A549 (cell line): ENCODE measurements at regions not wholly inside any gene's neighbourhood (a gene's known extent, or its start where the extent isn't known, plus 50 kb on each side); places are given as distances from the start of the nearest gene placed in this dataset.

Experiments
- ATAC-seq, 2 experiments: fragments of 200-7000 bp in 1 of 2; fragments of >200 bp in 1 of 2; cut with Nextera tagmentation in 1 of 2; cut with Tn5 transposase in 1 of 2; 3 replicates each; pipeline versions ENCODE4 v1.8.0 to v1.9.1; 2018 to 2020; ENCODE audit warnings: mild to moderate bottlenecking in 1 of 2, moderate library complexity in 1 of 2
- CTCF ChIA-PET: fragments of 300-600 bp; sonication (Branson Sonifier 250); formaldehyde crosslinking; extraction: SDS; loops from one replicate; lab custom pipeline; 2021; ENCODE audit warnings: antibody characterized with exemption, inconsistent platforms; lab: Yijun Ruan, JAX
- POLR2A ChIA-PET: fragments of 350-600 bp; formaldehyde crosslinking; extraction: SDS; loops from one replicate; lab custom pipeline; 2021; ENCODE audit warnings: antibody characterized with exemption, inconsistent platforms; lab: Yijun Ruan, JAX
- DNase-seq, 2 experiments: peaks; one replicate each; pipeline versions ENCODE4 v3.0.0 to v3.0.0-alpha.2; 2011 to 2016; ENCODE audit warnings: low read depth in 1 of 2, low spot score in 1 of 2
- FAIRE-seq: peaks from 2 replicates; lab custom pipeline; 2011; peaks lifted over from hg19 to GRCh38; lab: Jason Lieb, UNC
- H3K27ac ChIP-seq, 2 experiments: fragments of >200 bp; sonication (Bioruptor Twin); formaldehyde crosslinking; 3 replicates each; pipeline ENCODE4 v1.5.1; 2016 to 2017
- H3K4me1 ChIP-seq: fragments of >200 bp; sonication (Bioruptor Twin); formaldehyde crosslinking; 3 replicates; pipeline ENCODE4 v1.6.1; 2016
- H3K4me2 ChIP-seq: fragments of >200 bp; sonication (Bioruptor Twin); formaldehyde crosslinking; 3 replicates; pipeline ENCODE4 v1.6.1; 2016
- H3K4me3 ChIP-seq: fragments of >200 bp; sonication (Bioruptor Twin); formaldehyde crosslinking; 3 replicates; pipeline ENCODE4 v1.5.1; 2016
- H3K9me3 ChIP-seq: fragments of >200 bp; sonication (Bioruptor Twin); formaldehyde crosslinking; 3 replicates; pipeline ENCODE4 v1.6.1; 2016
- BCL3 ChIP-seq: fragments of >200 bp; sonication (Bioruptor Twin); formaldehyde crosslinking; IDR thresholded peaks from 3 replicates; pipeline ENCODE4 v1.6.1; 2016
- CBX8 ChIP-seq: fragments of 200-600 bp; sonication (generic); IDR thresholded peaks from 2 replicates; pipeline ENCODE4 v1.6.1; 2016
- CHD2 ChIP-seq: fragments of 150-350 bp; IDR thresholded peaks from 2 replicates; pipeline ENCODE4 v1.6.1; 2014; ENCODE audit warnings: low read length; ENCODE audit not compliant: partially characterized antibody
- CTCF ChIP-seq: fragments of >200 bp; sonication (Bioruptor Twin); formaldehyde crosslinking; IDR thresholded peaks from 3 replicates; pipeline ENCODE4 v1.5.1; 2016
- EHF ChIP-seq: fragments of 250-450 bp; sonication (Bioruptor Pico); IDR thresholded peaks from 2 replicates; pipeline ENCODE4 v1.5.0; 2020; ENCODE audit warnings: mild to moderate bottlenecking
- ELK1 ChIP-seq: fragments of 150-350 bp; IDR thresholded peaks from 2 replicates; pipeline ENCODE4 v1.6.1; 2014; ENCODE audit warnings: low read depth, mild to moderate bottlenecking, low read length
- EP300 ChIP-seq, 2 experiments: fragments of >200 bp; sonication (Bioruptor Twin); formaldehyde crosslinking; IDR thresholded peaks; 2 replicates in 1 of 2; 3 replicates in 1 of 2; pipeline ENCODE4 v1.6.1; 2016 to 2017
- FOSL2 ChIP-seq, 2 experiments: fragments of 450-650 bp in 1 of 2; fragments of >200 bp in 1 of 2; sonication (Bioruptor Twin) in 1 of 2; formaldehyde crosslinking; IDR thresholded peaks; 2 replicates each; pipeline versions ENCODE4 v1.5.0 to v1.6.1; 2016 to 2020; ENCODE audit warnings: mild to moderate bottlenecking in 1 of 2, moderate library complexity in 1 of 2
- GATA3 ChIP-seq: IDR thresholded peaks from 2 replicates; pipeline ENCODE4 v1.6.1; 2012; ENCODE audit warnings: borderline replicate concordance
- HMGXB4 ChIP-seq: fragments of 250-450 bp; sonication (Bioruptor Pico); IDR thresholded peaks from 2 replicates; pipeline ENCODE4 v1.5.0; 2021; ENCODE audit warnings: mild to moderate bottlenecking, moderate library complexity, borderline replicate concordance
- JUNB ChIP-seq: fragments of >200 bp; sonication (Bioruptor Twin); formaldehyde crosslinking; IDR thresholded peaks from 2 replicates; pipeline ENCODE4 v1.6.1; 2016
- KDM1A ChIP-seq: fragments of 200-600 bp; sonication (generic); IDR thresholded peaks from 2 replicates; pipeline ENCODE4 v1.6.1; 2016; ENCODE audit warnings: low read depth, mild to moderate bottlenecking
- MAFK ChIP-seq: fragments of 450-650 bp; IDR thresholded peaks from 2 replicates; pipeline ENCODE4 v1.6.1; 2014; ENCODE audit not compliant: partially characterized antibody
- MAZ ChIP-seq: fragments of 150-350 bp; IDR thresholded peaks from 2 replicates; pipeline ENCODE4 v1.6.1; 2014; ENCODE audit warnings: antibody characterized with exemption, low read depth, low read length, borderline replicate concordance
- MYC ChIP-seq: IDR thresholded peaks from 2 replicates; pipeline ENCODE4 v1.6.1; 2012; ENCODE audit warnings: mild to moderate bottlenecking, inconsistent platforms, low read length, improper control_type of control experiment, borderline replicate concordance
- NFE2L2 ChIP-seq: fragments of 150-350 bp; conservative IDR thresholded peaks from 2 replicates; pipeline ENCODE4 v1.6.1; 2014; ENCODE audit warnings: low read length
- PHF8 ChIP-seq: fragments of 200-600 bp; sonication (generic); IDR thresholded peaks from 2 replicates; pipeline ENCODE4 v1.6.1; 2016; ENCODE audit warnings: low read depth, mild to moderate bottlenecking, antibody characterized with exemption, moderate library complexity, borderline replicate concordance
- POLR2AphosphoS2 ChIP-seq: conservative IDR thresholded peaks from 2 replicates; pipeline ENCODE4 v1.6.1; 2012; ENCODE audit warnings: low read length, improper control_type of control experiment, inconsistent platforms
- RAD21 ChIP-seq, 2 experiments: fragments of >200 bp in 1 of 2; sonication (Bioruptor Twin) in 1 of 2; formaldehyde crosslinking in 1 of 2; IDR thresholded peaks in 1 of 2; conservative IDR thresholded peaks in 1 of 2; 2 replicates in 1 of 2; 3 replicates in 1 of 2; pipeline ENCODE4 v1.6.1; 2012 to 2018; ENCODE audit warnings: inconsistent platforms in 1 of 2
- RCOR1 ChIP-seq: fragments of 150-350 bp; IDR thresholded peaks from 2 replicates; pipeline ENCODE4 v1.6.1; 2014; ENCODE audit warnings: antibody characterized with exemption, low read length, low read depth
- SMC3 ChIP-seq: fragments of >200 bp; sonication (Bioruptor Twin); formaldehyde crosslinking; IDR thresholded peaks from 3 replicates; pipeline ENCODE4 v1.6.1; 2018; ENCODE audit warnings: inconsistent platforms
- SREBF2 ChIP-seq: fragments of 450-650 bp; IDR thresholded peaks from 2 replicates; pipeline ENCODE4 v1.6.1; 2014; ENCODE audit warnings: mild to moderate bottlenecking, moderate library complexity
- ZNF302 ChIP-seq: fragments of 250-450 bp; sonication (Bioruptor Pico); IDR thresholded peaks from 2 replicates; pipeline ENCODE4 v1.9.0; 2021; ENCODE audit warnings: inconsistent platforms, mild to moderate bottlenecking, moderate library complexity
- ZSCAN20 ChIP-seq: fragments of 250-450 bp; sonication (Bioruptor Pico); IDR thresholded peaks from 2 replicates; pipeline ENCODE4 v1.8.0; 2022; ENCODE audit warnings: mild to moderate bottlenecking, moderate library complexity
- WGBS: methylation state at CpG from one replicate; pipeline ENCODE4 v1.1.6; 2017; ENCODE audit errors: missing lambda C conversion rate; 5-methylcytosine and 5-hydroxymethylcytosine counted together

GRCh38 chr11:13209379-13209778 is 68.2 kb upstream of the BMAL1 start:
- Histone ChIP-seq H3K4me2 (no peak overlapping the region), H3K4me3 (no peak overlapping the region), H3K27ac (peak overlapping the region in 1 of 2 experiments; percentile 58; a peak in 3 of 6 replicates), H3K9me3 (no peaks in the 10 kb centered on the region), H3K4me1 (peaks cover 24% of the 10 kb centered on the region)
- no peak for DNase-seq
- WGBS = 64% methylated on average over 3 of the region's 3 CpGs
- TF ChIP-seq GATA3 = no peak
- ATAC-seq = no peak
- CTCF ChIA-PET = interaction anchor here (0.7 to 14.1 kb wide), 32 partner anchors 8 to 834 kb away, joined by 3 to 320 read pairs (median 11); no protein-coding TSS in a partner anchor
- no peak for FAIRE-seq
- POLR2A ChIA-PET = interaction anchor here (1.5 kb wide), 1 partner anchor 201 kb away, joined by 5 read pairs; the partner anchor contains the start of gene RASSF10

GRCh38 chr11:13210424-13210823 is 67.2 kb upstream of the BMAL1 start:
- POLR2A ChIA-PET = interaction anchor here (0.6 to 1.5 kb wide), 5 partner anchors 126 to 253 kb away, joined by 3 to 6 read pairs (median 4); partner anchors contain the start of genes BTBD10 and RASSF10
- FAIRE-seq (no peak), ATAC-seq (peak; percentile 85 to 90), DNase-seq (peak; percentile 72 to 88)
- CTCF ChIA-PET = interaction anchor here (0.5 to 14.1 kb wide), 58 partner anchors 9 to 1251 kb away, joined by 3 to 320 read pairs (median 6); no protein-coding TSS in a partner anchor
- Histone ChIP-seq H3K4me3 (no peak overlapping the region), H3K9me3 (no peaks in the 10 kb centered on the region), H3K27ac (peak overlapping the region; percentile 6 to 64; a peak in 3 of 6 replicates), H3K4me2 (no peak overlapping the region), H3K4me1 (peaks cover 35% of the 10 kb centered on the region)
- TF ChIP-seq EP300 (IDR thresholded peaks at IDR 0.05) (no peak), HMGXB4 (CRISPR knock-in tag) (no peak), MAZ (no peak), EHF (no peak), ELK1 (no peak), FOSL2 (IDR thresholded peaks at IDR 0.05) (no peak), FOSL2 (CRISPR knock-in tag; IDR thresholded peaks at IDR 0.05) (no peak), MAFK (no peak), CHD2 (no peak), NFE2L2 (no peak), POLR2AphosphoS2 (no peak), PHF8 (no peak), JUNB (no peak), SMC3 (peak; percentile 98), SREBF2 (no peak), BCL3 (no peak), CTCF (peak; percentile 95), RCOR1 (no peak), CBX8 (no peak), KDM1A (no peak), RAD21 (conservative IDR thresholded peaks at IDR 0.05 in 1 of 2, IDR thresholded peaks at IDR 0.05 in 1 of 2) (peak; percentile 99), ZSCAN20 (CRISPR knock-in tag) (no peak), MYC (no peak), ZNF302 (no peak)
- 3% methylated on average over 1 of the region's 1 CpG for WGBS
